GM12878 (cell line): ENCODE measurements at regions not wholly inside any gene's neighbourhood (a gene's known extent, or its start where the extent isn't known, plus 50 kb on each side); places are given as distances from the start of the nearest gene placed in this dataset.
A peak's percentile ranks its signal among the peaks of the same experiment; 100 is the strongest.

Source experiments
- ATAC-seq: fragments of 200-7000 bp; cut with Tn5 transposase; 3 replicates; pipeline ENCODE4 v1.9.1; 2020; ENCODE audit warnings: mild to moderate bottlenecking, moderate library complexity
- BruUV-seq: library from RNA; stranded (reverse); fragments of 400-500 nt; replicated peaks from 2 replicates; lab custom pipeline; 2021; lab: Mats Ljungman, UMichigan
- CTCF ChIA-PET: fragments of 300-600 bp; sonication (Branson Sonifier 250); formaldehyde crosslinking; extraction: SDS; loops from one replicate; lab custom pipeline; 2021; ENCODE audit warnings: inconsistent platforms; lab: Yijun Ruan, JAX
- POLR2A ChIA-PET: fragments of 350-600 bp; formaldehyde crosslinking; extraction: SDS; loops from one replicate; lab custom pipeline; 2021; ENCODE audit warnings: inconsistent platforms; lab: Charles Lee
- RAD21 ChIA-PET: fragments of 300-600 bp; sonication (Branson Sonifier 250); formaldehyde crosslinking; loops from one replicate; lab custom pipeline; 2023; ENCODE audit warnings: antibody characterized with exemption; ENCODE audit not compliant: unreplicated experiment; lab: Charles Lee
- SMC1A ChIA-PET: fragments of 300-600 bp; sonication (Branson Sonifier 250); formaldehyde crosslinking; loops from one replicate; lab custom pipeline; 2023; ENCODE audit not compliant: unreplicated experiment, uncharacterized antibody; lab: Charles Lee
- DNase-seq: peaks from one replicate; pipeline ENCODE4 v3.0.0-alpha.2; 2011; ENCODE audit warnings: low read depth, low spot score
- FAIRE-seq: peaks from 3 replicates; lab custom pipeline; 2011; peaks lifted over from hg19 to GRCh38; lab: Jason Lieb, UNC
- H2AFZ ChIP-seq: 2 replicates; pipeline ENCODE4 v1.6.0; 2011; ENCODE audit warnings: low read depth, low read length, control low read depth; ENCODE audit not compliant: control insufficient read depth
- H3K27ac ChIP-seq: 2 replicates; pipeline ENCODE4 v1.5.1; 2011; ENCODE audit warnings: control low read depth; ENCODE audit not compliant: control insufficient read depth, insufficient read depth
- H3K27me3 ChIP-seq, 2 experiments: replicated peaks in 1 of 2; 2 replicates each; pipeline versions ENCODE4 v1.6.0 to v1.6.1; 2011; ENCODE audit warnings: low read length in 1 of 2; ENCODE audit not compliant: control insufficient read depth in 2 of 2, insufficient read depth in 2 of 2
- H3K36me3 ChIP-seq, 2 experiments: 2 replicates each; pipeline ENCODE4 v1.5.1; 2011; ENCODE audit warnings: low read length in 1 of 2; ENCODE audit not compliant: control insufficient read depth in 2 of 2, insufficient read depth in 2 of 2
- H3K4me1 ChIP-seq: 2 replicates; pipeline ENCODE4 v1.6.1; 2011; ENCODE audit warnings: mild to moderate bottlenecking, low read length, moderate library complexity, mixed read lengths; ENCODE audit not compliant: control insufficient read depth, insufficient read depth
- H3K4me2 ChIP-seq: 2 replicates; pipeline ENCODE4 v1.6.0; 2011; ENCODE audit warnings: control low read depth; ENCODE audit not compliant: control insufficient read depth, insufficient read depth
- H3K4me3 ChIP-seq: fragments of 200-600 bp; sonication (generic); 2 replicates; pipeline ENCODE4 v1.5.1; 2016
- H3K79me2 ChIP-seq: 2 replicates; pipeline ENCODE4 v1.6.0; 2011; ENCODE audit warnings: low read length; ENCODE audit not compliant: control insufficient read depth, insufficient read depth
- H3K9ac ChIP-seq: 2 replicates; pipeline ENCODE4 v1.8.0; 2011; ENCODE audit warnings: low read length, control low read depth, mixed read lengths; ENCODE audit not compliant: control insufficient read depth, insufficient read depth
- H3K9me3 ChIP-seq: replicated peaks from 3 replicates; pipeline ENCODE4 v1.5.1; 2011; ENCODE audit warnings: mild to moderate bottlenecking, low read length; ENCODE audit not compliant: control insufficient read depth, insufficient read depth
- H4K20me1 ChIP-seq: 2 replicates; pipeline ENCODE4 v1.6.0; 2011; ENCODE audit not compliant: control insufficient read depth, insufficient read depth
- CHD4 ChIP-seq: fragments of 200-600 bp; sonication (generic); IDR thresholded peaks from 2 replicates; pipeline ENCODE4 v1.6.1; 2016; ENCODE audit warnings: mild to moderate bottlenecking
- CREB1 ChIP-seq: IDR thresholded peaks from 2 replicates; pipeline ENCODE4 v1.6.1; 2012; ENCODE audit warnings: low read depth, mild to moderate bottlenecking, inconsistent platforms
- CREM ChIP-seq: IDR thresholded peaks from 2 replicates; pipeline ENCODE4 v1.6.1; 2014; ENCODE audit warnings: antibody characterized with exemption, low read depth
- EED ChIP-seq: sonication (generic); IDR thresholded peaks from 2 replicates; pipeline ENCODE4 v1.6.1; 2016; ENCODE audit warnings: antibody characterized with exemption, low read depth
- FOXK2 ChIP-seq: fragments of 450-650 bp; IDR thresholded peaks from 2 replicates; pipeline ENCODE4 v1.6.1; 2017; ENCODE audit warnings: mild to moderate bottlenecking, moderate library complexity
- FOXM1 ChIP-seq: IDR thresholded peaks from 2 replicates; pipeline ENCODE4 v1.6.1; 2012; ENCODE audit warnings: low read depth, mild to moderate bottlenecking, inconsistent platforms, low read length, moderate library complexity
- IKZF2 ChIP-seq, 2 experiments: fragments of 450-650 bp; IDR thresholded peaks; 2 replicates each; pipeline ENCODE4 v1.6.1; 2017; ENCODE audit warnings: mild to moderate bottlenecking in 2 of 2, moderate library complexity in 2 of 2
- JUNB ChIP-seq: IDR thresholded peaks from 2 replicates; pipeline ENCODE4 v1.6.1; 2016; ENCODE audit warnings: antibody characterized with exemption, mild to moderate bottlenecking
- MEF2A ChIP-seq: IDR thresholded peaks from 2 replicates; pipeline ENCODE4 v1.6.1; 2011; ENCODE audit warnings: low read depth, mild to moderate bottlenecking, low read length, moderate library complexity; ENCODE audit not compliant: insufficient read depth
- MTA3 ChIP-seq: IDR thresholded peaks from 2 replicates; pipeline ENCODE4 v1.6.1; 2012; ENCODE audit warnings: low read length, inconsistent platforms, borderline replicate concordance
- MYC ChIP-seq: IDR thresholded peaks from 2 replicates; pipeline ENCODE4 v1.6.1; 2011; ENCODE audit warnings: mild to moderate bottlenecking, low read length, moderate library complexity, inconsistent platforms; ENCODE audit not compliant: insufficient read depth, insufficient replicate concordance, insufficient read length, severe bottlenecking
- NFIC ChIP-seq: IDR thresholded peaks from 2 replicates; pipeline ENCODE4 v1.6.1; 2012; ENCODE audit warnings: low read depth, mild to moderate bottlenecking, inconsistent platforms, low read length, moderate library complexity
- PML ChIP-seq: IDR thresholded peaks from 2 replicates; pipeline ENCODE4 v1.6.1; 2012; ENCODE audit warnings: low read length, inconsistent platforms
- POLR2A ChIP-seq: IDR thresholded peaks from 2 replicates; pipeline ENCODE4 v1.6.1; 2011; ENCODE audit warnings: low read depth, mild to moderate bottlenecking, low read length
- RUNX3 ChIP-seq: IDR thresholded peaks from 2 replicates; pipeline ENCODE4 v1.6.1; 2012; ENCODE audit warnings: low read length, inconsistent platforms
- SRF ChIP-seq, 2 experiments: IDR thresholded peaks; 2 replicates each; pipeline ENCODE4 v1.6.1; 2011; ENCODE audit warnings: low read depth in 2 of 2, low read length in 2 of 2, mild to moderate bottlenecking in 1 of 2, moderate library complexity in 1 of 2
- TCF7 ChIP-seq: IDR thresholded peaks from 2 replicates; pipeline ENCODE4 v1.6.1; 2014; ENCODE audit warnings: antibody characterized with exemption, borderline replicate concordance
- ZNF622 ChIP-seq: fragments of 450-650 bp; IDR thresholded peaks from 2 replicates; pipeline ENCODE4 v1.6.1; 2017; ENCODE audit warnings: mild to moderate bottlenecking, inconsistent platforms
- WGBS: methylation state at CpG from one replicate; pipeline ENCODE4 v1.1.6; 2016; ENCODE audit warnings: low lambda C conversion rate; ENCODE audit not compliant: insufficient replicate concordance, insufficient coverage; ENCODE audit errors: missing lambda C conversion rate; 5-methylcytosine and 5-hydroxymethylcytosine counted together
- in situ Hi-C: fragments of 300-500 bp; cut with MboI; formaldehyde crosslinking; loops from 9 replicates; pipeline ENCODE4 v1.14.3; 2018; ENCODE audit warnings: mixed read lengths
- intact Hi-C: fragments of 100-400 bp; cut with micrococcal nuclease; formaldehyde crosslinking; loops from one replicate; pipeline ENCODE4 v1.14.2; 2022; ENCODE audit not compliant: unreplicated experiment
- TF ChIP-seq, protein P1 (sequence below): IDR thresholded peaks from 2 replicates; pipeline ENCODE4 v1.6.1; 2011; ENCODE audit warnings: mild to moderate bottlenecking, low read depth, low read length, moderate library complexity; ENCODE audit not compliant: insufficient replicate concordance
- TF ChIP-seq, protein P2 (sequence below): IDR thresholded peaks from 2 replicates; pipeline ENCODE4 v1.6.1; 2011; ENCODE audit warnings: borderline replicate concordance, low read depth, mild to moderate bottlenecking, moderate library complexity, mixed read lengths, low read length; ENCODE audit not compliant: insufficient read depth; ENCODE audit errors: extremely low read length
- TF ChIP-seq, protein P3 (sequence below): fragments of 450-650 bp; IDR thresholded peaks from 2 replicates; pipeline ENCODE4 v1.6.1; 2017; ENCODE audit warnings: mild to moderate bottlenecking, low read depth, inconsistent platforms; ENCODE audit not compliant: poor library complexity, severe bottlenecking

- intact Hi-C loops (no loop called here), in situ Hi-C loops (no loop called here)
- ChIA-PET CTCF (interaction anchor here (1.2 to 1.6 kb wide), 2 partner anchors 14 to 102 kb away, joined by 3 read pairs; no protein-coding TSS in a partner anchor), RAD21 (interaction anchor here (0.6 kb wide), 1 partner anchor 83 kb away, joined by 3 read pairs; no protein-coding TSS in a partner anchor), SMC1A (interaction anchor here (1.4 to 2.3 kb wide), 6 partner anchors 8 to 83 kb away, joined by 3 to 8 read pairs (median 6); no protein-coding TSS in a partner anchor), POLR2A (interaction anchor here (1.4 kb wide), 1 partner anchor 12 kb away, joined by 3 read pairs; no protein-coding TSS in a partner anchor)
- peak; percentile 81 for ATAC-seq
- Histone ChIP-seq H4K20me1 (no peaks in the 10 kb centered on the region), H3K4me3 (no peak overlapping the region), H3K79me2 (no peaks in the 10 kb centered on the region), H3K4me1 (no peaks in the 10 kb centered on the region), H3K4me2 (0 out of 2 replicates have a peak overlapping the region, but pooled peaks have one; percentile 13), H3K9ac (no peak overlapping the region), H3K27ac (no peak overlapping the region), H3K27me3 (no peaks in the 10 kb centered on the region), H2AFZ (no peak overlapping the region), H3K9me3 (no peaks in the 10 kb centered on the region), H3K36me3 (no peaks in the 10 kb centered on the region)
- no peak for FAIRE-seq
- BruUV-seq: no TSS peak
- WGBS: 8% methylated on average over 1 of the region's 1 CpG
- DNase-seq: no peak
- TF ChIP-seq, protein P1, sequence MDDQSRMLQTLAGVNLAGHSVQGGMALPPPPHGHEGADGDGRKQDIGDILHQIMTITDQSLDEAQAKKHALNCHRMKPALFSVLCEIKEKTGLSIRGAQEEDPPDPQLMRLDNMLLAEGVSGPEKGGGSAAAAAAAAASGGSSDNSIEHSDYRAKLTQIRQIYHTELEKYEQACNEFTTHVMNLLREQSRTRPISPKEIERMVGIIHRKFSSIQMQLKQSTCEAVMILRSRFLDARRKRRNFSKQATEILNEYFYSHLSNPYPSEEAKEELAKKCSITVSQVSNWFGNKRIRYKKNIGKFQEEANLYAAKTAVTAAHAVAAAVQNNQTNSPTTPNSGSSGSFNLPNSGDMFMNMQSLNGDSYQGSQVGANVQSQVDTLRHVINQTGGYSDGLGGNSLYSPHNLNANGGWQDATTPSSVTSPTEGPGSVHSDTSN: no peak
- TF ChIP-seq IKZF2 (IDR thresholded peaks at IDR 0.05) (peak; percentile 45 to 49; a peak in 3 of 4 replicates), SRF (IDR thresholded peaks at IDR 0.05; ENCODE audit: low read depth in 2 of 2, low read length in 2 of 2) (no peak), MYC (no peak), FOXM1 (peak; percentile 69; the same call in 1 of the 2 replicates), POLR2A (no peak), PML (no peak), EED (peak; percentile 81), MEF2A (peak; percentile 31; the same call in 1 of the 2 replicates), CREB1 (peak; percentile 41; the same call in 1 of the 2 replicates), NFIC (peak; percentile 90), FOXK2 (no peak), RUNX3 (peak; percentile 91), TCF7 (0 out of 2 replicates have a peak, but pooled peaks have one; percentile 19), CHD4 (no peak), ZNF622 (no peak), MTA3 (peak; percentile 68; the same call in 1 of the 2 replicates), JUNB (peak; percentile 66), CREM (peak; percentile 38; the same call in 1 of the 2 replicates)
- TF ChIP-seq, protein P2, sequence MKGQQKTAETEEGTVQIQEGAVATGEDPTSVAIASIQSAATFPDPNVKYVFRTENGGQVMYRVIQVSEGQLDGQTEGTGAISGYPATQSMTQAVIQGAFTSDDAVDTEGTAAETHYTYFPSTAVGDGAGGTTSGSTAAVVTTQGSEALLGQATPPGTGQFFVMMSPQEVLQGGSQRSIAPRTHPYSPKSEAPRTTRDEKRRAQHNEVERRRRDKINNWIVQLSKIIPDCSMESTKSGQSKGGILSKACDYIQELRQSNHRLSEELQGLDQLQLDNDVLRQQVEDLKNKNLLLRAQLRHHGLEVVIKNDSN: no peak
- TF ChIP-seq, protein P3, sequence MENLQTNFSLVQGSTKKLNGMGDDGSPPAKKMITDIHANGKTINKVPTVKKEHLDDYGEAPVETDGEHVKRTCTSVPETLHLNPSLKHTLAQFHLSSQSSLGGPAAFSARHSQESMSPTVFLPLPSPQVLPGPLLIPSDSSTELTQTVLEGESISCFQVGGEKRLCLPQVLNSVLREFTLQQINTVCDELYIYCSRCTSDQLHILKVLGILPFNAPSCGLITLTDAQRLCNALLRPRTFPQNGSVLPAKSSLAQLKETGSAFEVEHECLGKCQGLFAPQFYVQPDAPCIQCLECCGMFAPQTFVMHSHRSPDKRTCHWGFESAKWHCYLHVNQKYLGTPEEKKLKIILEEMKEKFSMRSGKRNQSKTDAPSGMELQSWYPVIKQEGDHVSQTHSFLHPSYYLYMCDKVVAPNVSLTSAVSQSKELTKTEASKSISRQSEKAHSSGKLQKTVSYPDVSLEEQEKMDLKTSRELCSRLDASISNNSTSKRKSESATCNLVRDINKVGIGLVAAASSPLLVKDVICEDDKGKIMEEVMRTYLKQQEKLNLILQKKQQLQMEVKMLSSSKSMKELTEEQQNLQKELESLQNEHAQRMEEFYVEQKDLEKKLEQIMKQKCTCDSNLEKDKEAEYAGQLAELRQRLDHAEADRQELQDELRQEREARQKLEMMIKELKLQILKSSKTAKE: no peak
These were observed 232.8 kb upstream of the FBXO33 start for GRCh38 chr14:39665075-39665475.
